SK-N-MC (cell line): ENCODE measurements at regions not wholly inside any gene's neighbourhood (a gene's known extent, or its start where the extent isn't known, plus 50 kb on each side); places are given as distances from the start of the nearest gene placed in this dataset.

Experiments
- DNase-seq: peaks from one replicate; pipeline ENCODE4 v3.0.0-alpha.2; 2011; ENCODE audit warnings: low read depth, low spot score
- H3K27ac ChIP-seq: fragments of 200-600 bp; sonication (generic); 2 replicates; pipeline ENCODE4 v1.5.1; 2016; ENCODE audit warnings: mixed run types
- H3K36me3 ChIP-seq: fragments of 200-600 bp; sonication (generic); 2 replicates; pipeline ENCODE4 v1.6.1; 2017; ENCODE audit warnings: antibody characterized with exemption, low read length, mixed read lengths; ENCODE audit not compliant: insufficient read depth
- H3K4me3 ChIP-seq: fragments of 200-600 bp; sonication (generic); 2 replicates; pipeline ENCODE4 v1.5.1; 2016
- H3K9ac ChIP-seq: fragments of 200-600 bp; sonication (generic); 2 replicates; pipeline ENCODE4 v1.8.0; 2017; ENCODE audit warnings: mixed run types, mixed read lengths; ENCODE audit not compliant: insufficient read length
- H3K9me3 ChIP-seq: fragments of 200-600 bp; sonication (generic); 2 replicates; pipeline ENCODE4 v1.6.1; 2017; ENCODE audit warnings: low read depth, mild to moderate bottlenecking, antibody characterized with exemption, low read length, moderate library complexity, mixed read lengths
- EZH2 ChIP-seq: fragments of 200-600 bp; sonication (generic); IDR thresholded peaks from one replicate; pipeline ENCODE4 v1.6.1; 2017; ENCODE audit warnings: antibody characterized with exemption
- FOXP2 ChIP-seq: optimal IDR thresholded peaks from 2 replicates; pipeline ENCODE3; 2011; ENCODE audit warnings: mild to moderate bottlenecking, moderate library complexity; ENCODE audit not compliant: insufficient read depth; ENCODE audit errors: extremely low read length, control extremely low read depth
- POLR2AphosphoS5 ChIP-seq: IDR thresholded peaks from 2 replicates; pipeline ENCODE4 v1.6.1; 2012; ENCODE audit warnings: mild to moderate bottlenecking, low read depth, low read length, borderline replicate concordance

DNA sequence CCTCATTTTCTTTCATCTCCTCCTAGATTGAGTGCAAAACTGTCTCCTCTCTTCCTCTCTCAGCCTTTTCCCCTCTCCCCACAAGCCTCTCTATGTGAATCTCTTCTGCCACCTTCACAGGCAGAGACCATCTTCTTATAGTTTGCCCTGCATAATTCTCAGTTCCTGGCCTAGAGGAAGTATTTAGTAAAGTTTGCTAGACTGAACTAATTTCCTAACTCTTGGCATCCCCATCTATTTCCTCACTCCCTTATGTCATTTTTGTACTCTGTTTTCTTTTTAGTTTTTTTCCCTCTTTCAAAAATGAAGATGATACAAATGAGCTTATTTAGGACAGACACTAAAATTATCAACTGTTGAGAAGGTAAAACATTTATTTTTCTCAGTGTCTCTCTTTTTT is 66.0 kb downstream of the XCL2 start:
- DNase-seq: no peak
- Histone ChIP-seq H3K27ac (no peak overlapping the region), H3K9ac (no peak overlapping the region), H3K4me3 (no peak overlapping the region), H3K36me3 (no peaks in the 10 kb centered on the region), H3K9me3 (no peaks in the 10 kb centered on the region)
- TF ChIP-seq POLR2AphosphoS5: no peak

GRCh38 chr1:168476588-168477385 is 67.0 kb downstream of the XCL2 start:
- no peak for DNase-seq
- no peak overlapping the region for H3K4me3 ChIP-seq
- H3K9ac ChIP-seq: no peak overlapping the region
- no peaks in the 10 kb centered on the region for H3K9me3 ChIP-seq
- no peak overlapping the region for H3K27ac ChIP-seq
- H3K36me3 ChIP-seq: no peaks in the 10 kb centered on the region
- no peak for TF ChIP-seq POLR2AphosphoS5
- no peak for TF ChIP-seq EZH2
- no peak for TF ChIP-seq FOXP2

- no peaks in the 10 kb centered on the region for H3K9me3 ChIP-seq
- TF ChIP-seq FOXP2 (no peak), POLR2AphosphoS5 (no peak), EZH2 (no peak)
- H3K4me3 ChIP-seq: no peak overlapping the region
- no peaks in the 10 kb centered on the region for H3K36me3 ChIP-seq
- no peak overlapping the region for H3K9ac ChIP-seq
- no peak for DNase-seq
- no peak overlapping the region for H3K27ac ChIP-seq
Measured at GRCh38 chr1:168474322-168474721, 69.5 kb downstream of the XCL2 start.

DNA sequence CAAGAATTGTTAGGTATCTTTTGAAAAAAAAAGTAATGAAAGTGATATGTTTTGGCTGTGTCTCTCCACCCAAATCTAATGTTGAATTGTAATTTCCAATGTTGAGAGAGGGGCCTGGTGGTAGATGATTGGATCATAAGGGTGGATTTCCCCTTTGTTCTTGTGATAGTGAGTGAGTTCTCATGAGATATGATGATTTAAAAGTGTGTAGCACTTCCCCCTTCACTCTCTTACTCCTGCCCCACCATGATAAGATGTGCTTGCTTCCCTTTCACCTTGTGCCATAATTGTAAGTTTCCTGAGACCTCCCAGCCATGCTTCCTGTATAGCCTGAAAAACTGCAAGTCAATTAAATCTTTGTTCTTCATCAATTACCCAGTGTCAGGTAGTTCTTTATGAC is 70.7 kb downstream of the XCL2 start:
- no peak for TF ChIP-seq FOXP2
- TF ChIP-seq POLR2AphosphoS5: no peak
- TF ChIP-seq EZH2: no peak
- no peak for DNase-seq

DNA sequence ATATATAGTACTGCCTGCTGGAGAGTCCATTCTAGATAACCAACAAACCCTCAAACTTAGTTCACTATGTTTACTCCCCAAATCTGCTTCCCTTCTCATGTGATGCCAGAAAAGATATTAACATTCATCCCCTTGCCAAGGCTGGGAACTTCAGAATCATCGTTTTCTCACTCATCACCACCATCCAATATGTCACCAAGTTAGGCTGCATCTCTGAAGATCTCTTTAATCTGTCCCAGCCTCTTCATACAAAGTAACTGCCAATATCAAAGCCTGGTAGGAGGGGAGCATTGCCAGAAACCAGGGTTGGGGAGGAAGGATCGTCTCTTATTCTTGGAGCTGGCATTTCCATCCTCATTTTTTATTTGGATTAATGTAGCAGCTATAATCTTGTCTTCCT is 71.6 kb downstream of the XCL2 start:
- TF ChIP-seq POLR2AphosphoS5 (no peak), FOXP2 (no peak), EZH2 (no peak)
- DNase-seq: no peak
- H3K9me3 ChIP-seq: no peaks in the 10 kb centered on the region
- no peak overlapping the region for H3K9ac ChIP-seq
- H3K36me3 ChIP-seq: no peaks in the 10 kb centered on the region
- H3K4me3 ChIP-seq: no peak overlapping the region
- H3K27ac ChIP-seq: no peak overlapping the region

More for the DNA sequence above, 70.7 kb downstream of the XCL2 start:
- Histone ChIP-seq H3K36me3 (no peaks in the 10 kb centered on the region), H3K4me3 (no peak overlapping the region), H3K27ac (no peak overlapping the region), H3K9me3 (no peaks in the 10 kb centered on the region), H3K9ac (no peak overlapping the region)

GRCh38 chr1:168470901-168471431 is 72.8 kb downstream of the XCL2 start:
- peak overlapping the region; percentile 61 for H3K27ac ChIP-seq
- no peaks in the 10 kb centered on the region for H3K9me3 ChIP-seq
- no peak overlapping the region for H3K9ac ChIP-seq
- H3K4me3 ChIP-seq: 0 out of 2 replicates have a peak overlapping the region, but pooled peaks have one; percentile 16
- no peaks in the 10 kb centered on the region for H3K36me3 ChIP-seq
- no peak for DNase-seq
- TF ChIP-seq FOXP2 (no peak), EZH2 (no peak), POLR2AphosphoS5 (no peak)

DNA sequence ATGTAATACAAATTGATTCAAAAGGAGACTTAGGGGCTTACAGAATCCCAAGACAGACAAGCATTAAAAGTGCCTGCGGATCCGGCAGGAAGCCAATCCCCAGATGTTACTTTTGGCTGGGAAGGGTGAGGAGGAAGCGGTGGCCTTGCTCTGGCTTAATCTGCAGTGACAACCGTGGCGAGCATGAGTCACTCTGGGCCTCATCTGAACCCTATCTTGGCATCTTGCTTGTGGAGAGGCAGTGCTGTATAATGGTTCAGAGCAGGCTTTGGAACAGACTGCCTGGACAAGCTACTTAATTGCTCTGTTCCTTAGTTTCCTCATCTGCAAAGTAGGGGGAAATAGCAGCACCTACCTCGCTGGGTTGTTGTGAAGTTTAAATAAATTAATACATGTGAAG is 74.1 kb downstream of the XCL2 start:
- Histone ChIP-seq H3K36me3 (no peaks in the 10 kb centered on the region), H3K9ac (no peak overlapping the region), H3K9me3 (no peaks in the 10 kb centered on the region), H3K4me3 (peak overlapping the region; percentile 48), H3K27ac (peak overlapping the region; percentile 48)
- DNase-seq: peak; percentile 71
- TF ChIP-seq POLR2AphosphoS5: no peak
- no peak for TF ChIP-seq EZH2
- TF ChIP-seq FOXP2: no peak

DNA sequence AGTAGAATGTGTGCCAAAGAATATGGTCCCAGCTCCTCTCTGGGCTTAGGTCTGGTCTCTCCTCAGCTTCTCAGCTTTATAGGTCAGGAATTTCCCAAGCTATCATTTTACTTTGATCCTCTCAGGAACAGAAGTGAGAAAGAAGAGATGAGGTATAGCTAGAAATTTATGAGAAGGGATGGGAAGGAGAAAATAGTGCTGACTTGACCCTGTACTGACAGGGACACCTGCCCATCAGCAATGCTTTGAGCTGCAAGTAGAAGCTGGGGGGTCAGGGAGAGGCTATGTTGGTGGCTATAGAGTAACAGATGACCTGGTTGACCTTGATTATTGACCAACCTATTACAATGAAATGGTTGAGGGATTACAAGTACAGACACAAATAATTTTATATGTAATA is 75.0 kb downstream of the XCL2 start:
- Histone ChIP-seq H3K27ac (no peak overlapping the region), H3K36me3 (no peaks in the 10 kb centered on the region), H3K9me3 (no peaks in the 10 kb centered on the region), H3K4me3 (no peak overlapping the region), H3K9ac (no peak overlapping the region)
- no peak for DNase-seq
- no peak for TF ChIP-seq POLR2AphosphoS5
- TF ChIP-seq FOXP2: no peak
- TF ChIP-seq EZH2: no peak

DNA sequence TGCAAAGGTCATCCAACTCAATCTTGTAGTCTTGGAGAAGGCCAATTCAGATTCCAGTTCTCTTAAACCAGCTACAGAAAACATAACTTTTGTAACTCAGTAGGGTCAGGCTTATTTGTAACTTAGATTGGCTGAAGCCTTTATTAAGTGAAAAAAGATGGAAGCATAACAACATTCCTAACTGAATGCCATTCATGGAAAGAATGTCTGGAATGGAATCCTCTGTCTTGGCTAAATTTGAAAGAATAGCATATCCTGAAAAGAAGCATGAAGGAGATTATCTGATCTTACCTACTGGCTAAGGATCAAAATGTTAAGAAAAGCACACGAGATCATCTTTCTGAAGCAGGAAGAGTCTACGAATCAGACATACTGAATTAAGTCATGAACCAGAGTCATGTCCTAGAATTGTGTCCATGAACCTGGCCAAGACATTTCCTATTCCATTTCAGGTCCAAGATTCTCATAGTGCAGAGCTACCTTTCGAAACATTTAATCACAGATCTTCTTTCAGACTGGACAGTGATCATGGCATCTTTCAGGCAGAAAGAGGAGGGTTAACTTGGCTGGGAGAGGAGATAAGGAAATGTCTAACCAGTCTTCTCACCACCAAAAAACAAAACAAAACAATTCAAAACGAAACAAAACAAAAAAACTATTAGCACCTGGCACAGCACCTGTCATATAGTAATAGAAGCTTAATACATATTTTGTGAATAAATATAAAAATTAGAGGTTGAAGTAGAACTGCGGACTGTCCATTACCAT is 75.6 kb downstream of the XCL2 start:
- Histone ChIP-seq H3K4me3 (no peak overlapping the region), H3K9me3 (no peaks in the 10 kb centered on the region), H3K36me3 (no peaks in the 10 kb centered on the region), H3K9ac (no peak overlapping the region), H3K27ac (no peak overlapping the region)
- no peak for TF ChIP-seq EZH2
- DNase-seq: no peak
